Retinal pigment epithelial cell (primary cell): ENCODE measurements at regions not wholly inside any gene's neighbourhood (a gene's known extent, or its start where the extent isn't known, plus 50 kb on each side); places are given as distances from the start of the nearest gene placed in this dataset.
"Not testable (repeated sequence)": the region's sequence is repeated elsewhere in the genome, so short reads cannot be mapped to it uniquely, and the experiment has no call there.

Experiments
- DNase-seq: peaks from one replicate; pipeline ENCODE4 v3.0.0-alpha.2; 2010; ENCODE audit warnings: low read depth
- H3K4me3 ChIP-seq: 2 replicates; pipeline ENCODE4 v1.5.1; 2011; ENCODE audit warnings: mild to moderate bottlenecking, low read length, control low read depth, moderate library complexity
- CTCF ChIP-seq: conservative IDR thresholded peaks from 2 replicates; pipeline ENCODE4 v1.5.1; 2011; ENCODE audit warnings: low read depth, low read length, control low read depth, inconsistent platforms

GRCh38 chr2:105514576-105514975 lies 115.7 kb upstream of the FHL2 start:
- no peak for DNase-seq
- TF ChIP-seq CTCF = no peak
- no peak overlapping the region for H3K4me3 ChIP-seq

GRCh38 chr2:105510761-105511528 lies 112.1 kb upstream of the FHL2 start:
- TF ChIP-seq CTCF = no peak
- DNase-seq = no peak
- no peak overlapping the region for H3K4me3 ChIP-seq

GRCh38 chr2:105509269-105510086 lies 110.6 kb upstream of the FHL2 start:
- DNase-seq = no peak
- no peak for TF ChIP-seq CTCF

GRCh38 chr2:105506860-105507259 lies 108.0 kb upstream of the FHL2 start:
- DNase-seq, H3K4me3 ChIP-seq: not testable (repeated sequence)

More at GRCh38 chr2:105509269-105510086, 110.6 kb upstream of the FHL2 start:
- no peak overlapping the region for H3K4me3 ChIP-seq

GRCh38 chr2:105504459-105504858 lies 105.6 kb upstream of the FHL2 start:
- TF ChIP-seq CTCF = no peak
- no peak overlapping the region for H3K4me3 ChIP-seq
- DNase-seq = no peak

GRCh38 chr2:105502625-105503334 lies 103.9 kb upstream of the FHL2 start:
- no peak for DNase-seq
- H3K4me3 ChIP-seq = no peak overlapping the region
- TF ChIP-seq CTCF = no peak

GRCh38 chr2:105498281-105498846 lies 99.5 kb upstream of the FHL2 start:
- no peak for DNase-seq

More at GRCh38 chr2:105498281-105498846, 99.5 kb upstream of the FHL2 start:
- H3K4me3 ChIP-seq = no peak overlapping the region
- no peak for TF ChIP-seq CTCF
